ENCODE measurements at regions not wholly inside any gene's neighbourhood (a gene's known extent, or its start where the extent isn't known, plus 50 kb on each side); places are given as distances from the start of the nearest gene placed in this dataset.
"Not testable (repeated sequence)": the region's sequence is repeated elsewhere in the genome, so short reads cannot be mapped to it uniquely, and the experiment has no call there.

DNA sequence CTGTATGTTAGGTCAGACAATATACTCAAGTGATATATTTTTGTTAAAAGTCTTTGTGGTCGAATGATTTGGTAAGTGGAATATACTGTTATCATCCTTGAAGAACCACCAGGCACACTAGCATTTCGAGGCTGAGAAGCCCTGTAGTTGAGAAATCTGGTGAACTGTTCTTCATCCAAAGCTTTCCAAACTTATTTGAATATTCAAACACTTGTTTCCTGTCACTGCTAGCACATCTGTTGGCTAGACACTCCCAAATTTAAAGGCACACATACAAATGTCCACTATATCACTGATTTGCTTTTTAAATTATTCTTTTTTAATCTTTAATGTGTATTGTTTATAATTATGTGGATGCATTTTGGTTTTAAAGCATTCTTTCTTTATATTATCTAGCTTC lies 241.9 kb upstream of the CNTNAP5 start:
- Histone ChIP-seq H3K4me3 (ENCODE audit: low read length) (no peak overlapping the region), H3K9me3 (ENCODE audit: insufficient read depth, low read depth, low read length) (peaks cover 4% of the 10 kb centered on the region), H3K4me1 (ENCODE audit: insufficient read depth, low read length) (no peaks in the 10 kb centered on the region), H3K36me3 (ENCODE audit: insufficient read depth, low read depth, low read length) (no peaks in the 10 kb centered on the region), H3K27ac (ENCODE audit: low read length) (no peak overlapping the region), H3K9ac (ENCODE audit: low read depth, low read length) (no peak overlapping the region), H3K27me3 (ENCODE audit: insufficient read depth, low read length) (no peaks in the 10 kb centered on the region)

DNA sequence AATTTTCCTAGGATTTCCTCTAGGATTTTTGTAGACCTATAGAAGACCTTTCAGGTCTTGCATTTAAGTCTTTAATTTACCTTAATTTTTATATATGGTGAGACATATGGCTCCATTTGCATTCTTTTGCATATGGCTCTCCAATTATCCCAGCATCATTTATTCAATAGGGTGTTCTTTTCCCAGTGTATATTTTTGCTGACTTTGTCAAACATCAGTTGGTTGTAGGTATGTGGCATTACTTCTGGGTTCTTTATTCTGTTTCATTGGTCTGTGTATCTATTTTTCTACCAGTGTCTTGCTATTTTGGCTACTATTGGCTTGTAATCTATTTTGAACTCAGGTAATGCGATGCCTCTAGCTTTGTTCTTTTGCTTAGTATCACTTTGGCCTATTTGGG lies 239.8 kb upstream of the CNTNAP5 start:
- Histone ChIP-seq H3K9me3 (ENCODE audit: insufficient read depth, low read depth, low read length) (peaks cover 4% of the 10 kb centered on the region), H3K9ac (ENCODE audit: low read depth, low read length) (no peak overlapping the region), H3K4me1 (ENCODE audit: insufficient read depth, low read length) (no peaks in the 10 kb centered on the region)

GRCh38 chr2:123791207-123791606 lies 233.9 kb upstream of the CNTNAP5 start:
- Histone ChIP-seq H3K9ac (ENCODE audit: low read depth, low read length) (no peak overlapping the region), H3K4me1 (ENCODE audit: insufficient read depth, low read length) (no peaks in the 10 kb centered on the region), H3K36me3 (ENCODE audit: insufficient read depth, low read depth, low read length) (no peaks in the 10 kb centered on the region), H3K4me3 (ENCODE audit: low read length) (no peak overlapping the region), H3K9me3 (ENCODE audit: insufficient read depth, low read depth, low read length) (no peaks in the 10 kb centered on the region), H3K27ac (ENCODE audit: low read length) (no peak overlapping the region), H3K27me3 (ENCODE audit: insufficient read depth, low read length) (no peaks in the 10 kb centered on the region)

More for the DNA sequence above, 239.8 kb upstream of the CNTNAP5 start:
- no peak overlapping the region for H3K27ac ChIP-seq (ENCODE audit: low read length)
- no peaks in the 10 kb centered on the region for H3K27me3 ChIP-seq (ENCODE audit: insufficient read depth, low read length)
- H3K4me3 ChIP-seq (ENCODE audit: low read length): no peak overlapping the region
- H3K36me3 ChIP-seq (ENCODE audit: insufficient read depth, low read depth, low read length): no peaks in the 10 kb centered on the region

DNA sequence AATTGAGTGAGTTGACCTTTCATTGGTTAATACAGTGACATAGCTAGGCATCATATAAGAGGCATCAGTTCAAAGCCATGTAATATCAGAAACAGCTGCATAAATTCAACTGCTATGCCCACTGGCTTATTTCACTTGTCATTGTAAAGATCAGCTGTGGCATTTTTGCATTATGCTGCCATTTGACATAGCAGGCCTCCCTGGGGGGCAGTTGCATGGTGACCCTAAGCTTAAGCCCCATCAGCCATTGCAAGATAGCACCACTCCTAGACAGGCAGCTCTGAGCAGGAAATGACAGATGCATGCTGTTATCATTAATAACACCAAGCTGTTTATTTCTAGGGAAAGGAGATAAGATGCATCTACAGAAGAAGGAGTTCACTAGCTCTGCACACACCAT lies 233.4 kb upstream of the CNTNAP5 start:
- no peaks in the 10 kb centered on the region for H3K4me1 ChIP-seq (ENCODE audit: insufficient read depth, low read length)
- no peak overlapping the region for H3K27ac ChIP-seq (ENCODE audit: low read length)
- no peaks in the 10 kb centered on the region for H3K27me3 ChIP-seq (ENCODE audit: insufficient read depth, low read length)
- H3K9me3 ChIP-seq (ENCODE audit: insufficient read depth, low read depth, low read length): no peaks in the 10 kb centered on the region
- no peaks in the 10 kb centered on the region for H3K36me3 ChIP-seq (ENCODE audit: insufficient read depth, low read depth, low read length)
- H3K4me3 ChIP-seq (ENCODE audit: low read length): no peak overlapping the region
- H3K9ac ChIP-seq (ENCODE audit: low read depth, low read length): no peak overlapping the region

DNA sequence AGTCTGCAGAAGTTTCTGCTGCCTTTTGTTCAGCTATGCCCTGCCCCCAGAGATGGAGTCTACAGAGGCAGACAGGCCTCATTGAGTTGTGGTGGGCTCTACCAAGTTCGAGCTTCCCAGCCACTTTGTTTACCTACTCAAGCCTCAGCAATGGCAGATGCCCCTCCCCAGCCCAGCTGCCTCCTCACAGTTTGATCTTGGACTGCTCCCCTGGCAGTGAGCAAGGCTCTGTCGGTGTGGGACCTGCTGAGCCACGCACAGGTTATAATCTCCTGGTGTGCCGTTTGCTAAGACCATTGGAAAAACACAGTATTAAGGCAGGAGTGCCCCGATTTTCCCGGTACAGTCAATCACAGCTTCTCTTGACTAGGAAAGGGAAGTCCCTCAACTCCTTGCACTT lies 221.0 kb upstream of the CNTNAP5 start:
- not testable (repeated sequence) for H3K27me3 ChIP-seq (ENCODE audit: insufficient read depth, low read length); H3K4me1 ChIP-seq (ENCODE audit: insufficient read depth, low read length); H3K36me3 ChIP-seq (ENCODE audit: insufficient read depth, low read depth, low read length); H3K9ac ChIP-seq (ENCODE audit: low read depth, low read length); H3K4me3 ChIP-seq (ENCODE audit: low read length); H3K27ac ChIP-seq (ENCODE audit: low read length)
- peaks cover 35% of the 10 kb centered on the region for H3K9me3 ChIP-seq (ENCODE audit: insufficient read depth, low read depth, low read length)

- not testable (repeated sequence) for H3K4me3 ChIP-seq (ENCODE audit: low read length); H3K9ac ChIP-seq (ENCODE audit: low read depth, low read length); H3K4me1 ChIP-seq (ENCODE audit: insufficient read depth, low read length); H3K27me3 ChIP-seq (ENCODE audit: insufficient read depth, low read length); H3K36me3 ChIP-seq (ENCODE audit: insufficient read depth, low read depth, low read length); H3K27ac ChIP-seq (ENCODE audit: low read length)
- H3K9me3 ChIP-seq (ENCODE audit: insufficient read depth, low read depth, low read length): peaks cover 35% of the 10 kb centered on the region
Measured at GRCh38 chr2:123805746-123806145, 219.3 kb upstream of the CNTNAP5 start.

GRCh38 chr2:123808243-123808642 lies 216.8 kb upstream of the CNTNAP5 start:
- Histone ChIP-seq H3K4me1 (ENCODE audit: insufficient read depth, low read length) (no peaks in the 10 kb centered on the region), H3K27me3 (ENCODE audit: insufficient read depth, low read length) (no peaks in the 10 kb centered on the region), H3K9ac (ENCODE audit: low read depth, low read length) (no peak overlapping the region), H3K36me3 (ENCODE audit: insufficient read depth, low read depth, low read length) (no peaks in the 10 kb centered on the region), H3K9me3 (ENCODE audit: insufficient read depth, low read depth, low read length) (peaks cover 35% of the 10 kb centered on the region), H3K27ac (ENCODE audit: low read length) (no peak overlapping the region), H3K4me3 (ENCODE audit: low read length) (no peak overlapping the region)

DNA sequence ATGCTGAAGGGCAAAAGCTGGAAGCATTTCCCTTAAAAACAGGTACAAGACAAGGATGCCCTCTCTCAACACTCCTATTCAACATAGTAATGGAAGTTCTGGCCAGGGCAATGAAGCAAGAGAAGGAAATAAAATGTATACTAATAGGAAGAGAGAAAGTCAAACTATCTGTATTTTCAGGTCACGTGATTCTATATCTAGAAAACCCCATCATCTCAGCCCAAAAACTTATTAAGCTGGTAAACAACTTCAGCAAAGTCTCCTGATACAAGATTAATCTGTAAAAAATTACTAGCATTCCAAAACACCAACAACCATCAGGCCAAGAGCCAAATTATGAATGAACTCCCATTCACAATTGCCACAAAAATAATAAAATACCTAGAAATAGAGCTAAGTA lies 213.2 kb upstream of the CNTNAP5 start:
- Histone ChIP-seq H3K4me1 (ENCODE audit: insufficient read depth, low read length) (no peaks in the 10 kb centered on the region), H3K9me3 (ENCODE audit: insufficient read depth, low read depth, low read length) (peaks cover under 1% of the 10 kb centered on the region; the same call in 1 of the 2 replicates), H3K4me3 (ENCODE audit: low read length) (no peak overlapping the region), H3K27me3 (ENCODE audit: insufficient read depth, low read length) (no peaks in the 10 kb centered on the region), H3K36me3 (ENCODE audit: insufficient read depth, low read depth, low read length) (no peaks in the 10 kb centered on the region), H3K9ac (ENCODE audit: low read depth, low read length) (no peak overlapping the region), H3K27ac (ENCODE audit: low read length) (no peak overlapping the region)

- H3K27me3 ChIP-seq (ENCODE audit: insufficient read depth, low read length): no peaks in the 10 kb centered on the region
- H3K9me3 ChIP-seq (ENCODE audit: insufficient read depth, low read depth, low read length): no peaks in the 10 kb centered on the region
- H3K36me3 ChIP-seq (ENCODE audit: insufficient read depth, low read depth, low read length): no peaks in the 10 kb centered on the region
- H3K4me3 ChIP-seq (ENCODE audit: low read length): no peak overlapping the region
- no peak overlapping the region for H3K27ac ChIP-seq (ENCODE audit: low read length)
- H3K4me1 ChIP-seq (ENCODE audit: insufficient read depth, low read length): no peaks in the 10 kb centered on the region
- no peak overlapping the region for H3K9ac ChIP-seq (ENCODE audit: low read depth, low read length)
Measured at GRCh38 chr2:123816203-123816602, 208.9 kb upstream of the CNTNAP5 start.

- no peak overlapping the region for H3K27ac ChIP-seq (ENCODE audit: low read length)
- no peaks in the 10 kb centered on the region for H3K27me3 ChIP-seq (ENCODE audit: insufficient read depth, low read length)
- no peaks in the 10 kb centered on the region for H3K9me3 ChIP-seq (ENCODE audit: insufficient read depth, low read depth, low read length)
- H3K4me3 ChIP-seq (ENCODE audit: low read length): no peak overlapping the region
- no peaks in the 10 kb centered on the region for H3K4me1 ChIP-seq (ENCODE audit: insufficient read depth, low read length)
- no peak overlapping the region for H3K9ac ChIP-seq (ENCODE audit: low read depth, low read length)
- no peaks in the 10 kb centered on the region for H3K36me3 ChIP-seq (ENCODE audit: insufficient read depth, low read depth, low read length)
Measured at GRCh38 chr2:123816928-123817327, 208.2 kb upstream of the CNTNAP5 start.

- H3K4me1 ChIP-seq (ENCODE audit: insufficient read depth, low read length): no peaks in the 10 kb centered on the region
- H3K9me3 ChIP-seq (ENCODE audit: insufficient read depth, low read depth, low read length): peaks cover 6% of the 10 kb centered on the region; the same call in 1 of the 2 replicates
- no peaks in the 10 kb centered on the region for H3K27me3 ChIP-seq (ENCODE audit: insufficient read depth, low read length)
- H3K27ac ChIP-seq (ENCODE audit: low read length): no peak overlapping the region
- H3K36me3 ChIP-seq (ENCODE audit: insufficient read depth, low read depth, low read length): no peaks in the 10 kb centered on the region
- H3K9ac ChIP-seq (ENCODE audit: low read depth, low read length): no peak overlapping the region
- no peak overlapping the region for H3K4me3 ChIP-seq (ENCODE audit: low read length)
Measured at GRCh38 chr2:123826729-123827271, 198.3 kb upstream of the CNTNAP5 start.

- Histone ChIP-seq H3K4me1 (ENCODE audit: insufficient read depth, low read length) (no peaks in the 10 kb centered on the region), H3K4me3 (ENCODE audit: low read length) (no peak overlapping the region), H3K36me3 (ENCODE audit: insufficient read depth, low read depth, low read length) (no peaks in the 10 kb centered on the region), H3K27me3 (ENCODE audit: insufficient read depth, low read length) (no peaks in the 10 kb centered on the region), H3K27ac (ENCODE audit: low read length) (no peak overlapping the region), H3K9me3 (ENCODE audit: insufficient read depth, low read depth, low read length) (peaks cover 14% of the 10 kb centered on the region), H3K9ac (ENCODE audit: low read depth, low read length) (no peak overlapping the region)
Measured at GRCh38 chr2:123839326-123839725, 185.8 kb upstream of the CNTNAP5 start.

DNA sequence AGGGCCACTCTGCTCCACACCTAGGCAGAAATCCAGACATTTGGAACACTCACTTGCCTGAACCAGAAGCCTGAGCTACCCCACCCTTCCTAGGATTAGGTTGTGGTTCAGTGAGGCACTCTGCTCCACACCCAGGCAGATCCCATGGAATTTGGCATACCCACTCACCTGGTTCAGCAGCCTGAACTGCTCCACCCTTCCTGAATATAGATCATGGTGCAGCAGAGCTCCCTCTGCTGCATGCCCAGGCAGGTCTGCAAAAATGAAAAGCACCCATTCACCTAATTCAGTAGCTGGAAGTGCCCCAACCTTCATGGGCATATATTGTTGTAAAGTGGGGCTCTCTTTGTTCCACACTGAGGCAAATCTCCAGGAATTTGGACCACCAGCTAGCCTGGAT lies 185.1 kb upstream of the CNTNAP5 start:
- Histone ChIP-seq H3K36me3 (ENCODE audit: insufficient read depth, low read depth, low read length) (no peaks in the 10 kb centered on the region), H3K27ac (ENCODE audit: low read length) (no peak overlapping the region), H3K9ac (ENCODE audit: low read depth, low read length) (no peak overlapping the region)

More for the DNA sequence above, 185.1 kb upstream of the CNTNAP5 start:
- Histone ChIP-seq H3K9me3 (ENCODE audit: insufficient read depth, low read depth, low read length) (peaks cover 14% of the 10 kb centered on the region), H3K27me3 (ENCODE audit: insufficient read depth, low read length) (no peaks in the 10 kb centered on the region), H3K4me1 (ENCODE audit: insufficient read depth, low read length) (no peaks in the 10 kb centered on the region), H3K4me3 (ENCODE audit: low read length) (no peak overlapping the region)
